ENCODE measurements at regions not wholly inside any gene's neighbourhood (a gene's known extent, or its start where the extent isn't known, plus 50 kb on each side); places are given as distances from the start of the nearest gene placed in this dataset.

- no peaks in the 10 kb centered on the region for H4K20me1 ChIP-seq (ENCODE audit: insufficient read depth)
- H3K79me2 ChIP-seq (ENCODE audit: insufficient read depth, low read length) = no peaks in the 10 kb centered on the region
- H2AFZ ChIP-seq (ENCODE audit: low read depth, low read length, poor library complexity, severe bottlenecking) = no peak overlapping the region
- H3K27ac ChIP-seq (ENCODE audit: low read depth, low read length) = no peak overlapping the region
- intact Hi-C loops (cut with micrococcal nuclease) = no loop called here
- H3K9me3 ChIP-seq (ENCODE audit: control insufficient read depth in 1 of 2, insufficient read depth in 1 of 2, low read depth in 1 of 2, low read length in 2 of 2) = no peaks in the 10 kb centered on the region
- no peak overlapping the region for H3K9ac ChIP-seq (ENCODE audit: low read length)
- TF ChIP-seq TCF7L2 (IDR thresholded peaks at IDR 0.05; ENCODE audit: borderline replicate concordance, extremely low read depth, insufficient read depth, insufficient read length) (no peak), CBX3 (IDR thresholded peaks at IDR 0.05; ENCODE audit: low read depth) (no peak), ELF1 (IDR thresholded peaks at IDR 0.05; ENCODE audit: borderline replicate concordance, low read depth) (no peak), FOSL1 (IDR thresholded peaks at IDR 0.05; ENCODE audit: low read depth) (no peak), EZH2phosphoT487 (IDR thresholded peaks at IDR 0.05; ENCODE audit: borderline replicate concordance) (no peak), POLR2A (IDR thresholded peaks at IDR 0.05; ENCODE audit: borderline replicate concordance, extremely low read depth, insufficient read depth, insufficient read length) (no peak), SIN3A (IDR thresholded peaks at IDR 0.05; ENCODE audit: low read depth) (no peak), SP1 (IDR thresholded peaks at IDR 0.05; ENCODE audit: low read depth) (no peak), CEBPB (IDR thresholded peaks at IDR 0.05; ENCODE audit: low read depth) (no peak)
- TF ChIP-seq, protein P1, sequence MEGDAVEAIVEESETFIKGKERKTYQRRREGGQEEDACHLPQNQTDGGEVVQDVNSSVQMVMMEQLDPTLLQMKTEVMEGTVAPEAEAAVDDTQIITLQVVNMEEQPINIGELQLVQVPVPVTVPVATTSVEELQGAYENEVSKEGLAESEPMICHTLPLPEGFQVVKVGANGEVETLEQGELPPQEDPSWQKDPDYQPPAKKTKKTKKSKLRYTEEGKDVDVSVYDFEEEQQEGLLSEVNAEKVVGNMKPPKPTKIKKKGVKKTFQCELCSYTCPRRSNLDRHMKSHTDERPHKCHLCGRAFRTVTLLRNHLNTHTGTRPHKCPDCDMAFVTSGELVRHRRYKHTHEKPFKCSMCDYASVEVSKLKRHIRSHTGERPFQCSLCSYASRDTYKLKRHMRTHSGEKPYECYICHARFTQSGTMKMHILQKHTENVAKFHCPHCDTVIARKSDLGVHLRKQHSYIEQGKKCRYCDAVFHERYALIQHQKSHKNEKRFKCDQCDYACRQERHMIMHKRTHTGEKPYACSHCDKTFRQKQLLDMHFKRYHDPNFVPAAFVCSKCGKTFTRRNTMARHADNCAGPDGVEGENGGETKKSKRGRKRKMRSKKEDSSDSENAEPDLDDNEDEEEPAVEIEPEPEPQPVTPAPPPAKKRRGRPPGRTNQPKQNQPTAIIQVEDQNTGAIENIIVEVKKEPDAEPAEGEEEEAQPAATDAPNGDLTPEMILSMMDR (IDR thresholded peaks at IDR 0.05 in 2 of 3, conservative IDR thresholded peaks at IDR 0.05 in 1 of 3; ENCODE audit: borderline replicate concordance in 1 of 3, insufficient read depth in 1 of 3, low read depth in 2 of 3, low read length in 2 of 3) = no peak
- ATAC-seq = no peak
- CTCF ChIA-PET = no interaction called here
- H3K36me3 ChIP-seq (ENCODE audit: control insufficient read depth in 1 of 2, insufficient read depth in 2 of 2, low read length in 2 of 2) = no peaks in the 10 kb centered on the region
- no peak for DNase-seq (ENCODE audit: low read depth, low spot score)
- H3K27me3 ChIP-seq (ENCODE audit: insufficient read depth, low read length) = peaks cover under 1% of the 10 kb centered on the region; the same call in 1 of the 2 replicates
- no TSS peak for BruUV-seq (replicated peaks)
- POLR2A ChIA-PET = no interaction called here
- no peak overlapping the region for H3K4me2 ChIP-seq (ENCODE audit: low read length)
- RAD21 ChIA-PET (ENCODE audit: low non-redundant PET in 1 of 2, low total read pairs in 2 of 2, uncharacterized antibody in 2 of 2, unreplicated experiment in 2 of 2) = no interaction called here
- no peaks in the 10 kb centered on the region; a peak in 1 of 4 replicates for H3K4me1 ChIP-seq (ENCODE audit: control insufficient read depth in 1 of 2, insufficient read depth in 2 of 2, low read length in 2 of 2)
- H3K4me3 ChIP-seq (replicated peaks in 1 of 2; ENCODE audit: low read depth in 1 of 2, low read length in 2 of 2) = no peak overlapping the region
- H3K9me2 ChIP-seq (ENCODE audit: insufficient read depth) = no peaks in the 10 kb centered on the region
These were observed 130.2 kb downstream of the PAPOLA start for GRCh38 chr14:96632363-96632758.

DNA sequence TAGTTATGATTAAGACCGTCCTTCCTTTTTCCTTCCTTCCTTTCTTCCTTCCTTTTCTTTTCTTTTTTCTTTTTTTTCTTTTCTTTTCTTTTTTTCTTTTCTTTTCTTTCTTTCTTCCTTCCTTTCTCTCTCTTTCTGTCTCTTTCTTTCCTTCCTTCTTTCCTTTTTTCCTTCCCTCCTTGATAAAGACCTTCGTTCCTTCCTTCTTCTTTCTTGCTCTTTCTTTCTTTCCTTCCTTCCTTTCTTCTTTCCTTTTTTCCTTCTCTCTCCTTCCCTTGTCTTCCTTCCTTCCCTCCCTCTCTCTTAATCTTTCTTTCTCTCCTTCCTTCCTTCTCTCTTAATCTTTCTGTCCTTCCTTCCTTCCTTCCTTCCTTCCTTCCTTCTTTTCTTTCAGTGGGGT is 130.9 kb downstream of the PAPOLA start:
- intact Hi-C loops (cut with micrococcal nuclease) = no loop called here
- H3K4me1 ChIP-seq (ENCODE audit: control insufficient read depth in 1 of 2, insufficient read depth in 2 of 2, low read length in 2 of 2) = no peaks in the 10 kb centered on the region; a peak in 1 of 4 replicates
- H4K20me1 ChIP-seq (ENCODE audit: insufficient read depth) = no peaks in the 10 kb centered on the region
- DNase-seq (ENCODE audit: low read depth, low spot score) = no peak
- H3K4me2 ChIP-seq (ENCODE audit: low read length) = no peak overlapping the region
- H3K9ac ChIP-seq (ENCODE audit: low read length) = no peak overlapping the region
- H3K27me3 ChIP-seq (ENCODE audit: insufficient read depth, low read length) = no peaks in the 10 kb centered on the region
- ChIA-PET RAD21 (ENCODE audit: low non-redundant PET in 1 of 2, low total read pairs in 2 of 2, uncharacterized antibody in 2 of 2, unreplicated experiment in 2 of 2) (no interaction called here), POLR2A (no interaction called here), CTCF (no interaction called here)
- no peak overlapping the region for H2AFZ ChIP-seq (ENCODE audit: low read depth, low read length, poor library complexity, severe bottlenecking)
- no peaks in the 10 kb centered on the region for H3K79me2 ChIP-seq (ENCODE audit: insufficient read depth, low read length)
- ATAC-seq = no peak
- BruUV-seq (replicated peaks) = no TSS peak
- no peaks in the 10 kb centered on the region for H3K36me3 ChIP-seq (ENCODE audit: control insufficient read depth in 1 of 2, insufficient read depth in 2 of 2, low read length in 2 of 2)
- H3K9me2 ChIP-seq (ENCODE audit: insufficient read depth) = no peaks in the 10 kb centered on the region
- no peak overlapping the region for H3K27ac ChIP-seq (ENCODE audit: low read depth, low read length)
- H3K9me3 ChIP-seq (ENCODE audit: control insufficient read depth in 1 of 2, insufficient read depth in 1 of 2, low read depth in 1 of 2, low read length in 2 of 2) = no peaks in the 10 kb centered on the region
- H3K4me3 ChIP-seq (replicated peaks in 1 of 2; ENCODE audit: low read depth in 1 of 2, low read length in 2 of 2) = no peak overlapping the region
- TF ChIP-seq, protein P2, sequence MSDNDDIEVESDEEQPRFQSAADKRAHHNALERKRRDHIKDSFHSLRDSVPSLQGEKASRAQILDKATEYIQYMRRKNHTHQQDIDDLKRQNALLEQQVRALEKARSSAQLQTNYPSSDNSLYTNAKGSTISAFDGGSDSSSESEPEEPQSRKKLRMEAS (IDR thresholded peaks at IDR 0.05) = no peak
- TF ChIP-seq FOSL1 (IDR thresholded peaks at IDR 0.05; ENCODE audit: low read depth) (no peak), CEBPB (IDR thresholded peaks at IDR 0.05; ENCODE audit: low read depth) (no peak), YY1 (IDR thresholded peaks at IDR 0.05; ENCODE audit: extremely low read depth, insufficient replicate concordance, low read depth, low read length) (no peak), REST (IDR thresholded peaks at IDR 0.05; ENCODE audit: low read depth) (no peak)
- TF ChIP-seq, protein P1 (IDR thresholded peaks at IDR 0.05 in 2 of 3, conservative IDR thresholded peaks at IDR 0.05 in 1 of 3; ENCODE audit: borderline replicate concordance in 1 of 3, insufficient read depth in 1 of 3, low read depth in 2 of 3, low read length in 2 of 3) = no peak
